NCI-H446 treated with DMSO at 0.1 percent for 48 hours (cell line): ENCODE measurements at regions not wholly inside any gene's neighbourhood (a gene's known extent, or its start where the extent isn't known, plus 50 kb on each side); places are given as distances from the start of the nearest gene placed in this dataset.
"Not testable (repeated sequence)": the region's sequence is repeated elsewhere in the genome, so short reads cannot be mapped to it uniquely, and the experiment has no call there.

ENCODE experiments used
- DNase-seq: peaks from one replicate; lab custom pipeline; 2025; lab: John Stamatoyannopoulos, UW

DNA sequence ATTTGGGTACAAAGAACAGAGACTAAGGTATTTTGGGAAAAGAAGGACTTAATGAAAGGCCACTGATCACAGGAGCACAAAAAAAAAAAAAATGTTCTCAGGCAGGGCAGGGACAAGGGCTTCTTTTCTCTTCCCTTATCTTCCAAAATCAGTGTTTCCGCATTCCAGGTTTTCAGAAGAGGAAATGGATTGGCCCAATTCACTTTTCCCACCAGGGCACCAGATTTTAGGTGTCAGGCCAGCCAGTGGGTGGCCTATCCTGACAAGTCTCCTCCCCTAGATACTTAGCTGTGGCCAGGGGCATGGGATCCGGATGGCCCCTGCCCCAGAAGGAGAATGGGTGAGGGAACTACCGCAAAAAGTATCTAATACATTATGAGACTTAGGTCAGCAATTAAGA is 88.9 kb upstream of the WAC start:
- no peak for DNase-seq

DNA sequence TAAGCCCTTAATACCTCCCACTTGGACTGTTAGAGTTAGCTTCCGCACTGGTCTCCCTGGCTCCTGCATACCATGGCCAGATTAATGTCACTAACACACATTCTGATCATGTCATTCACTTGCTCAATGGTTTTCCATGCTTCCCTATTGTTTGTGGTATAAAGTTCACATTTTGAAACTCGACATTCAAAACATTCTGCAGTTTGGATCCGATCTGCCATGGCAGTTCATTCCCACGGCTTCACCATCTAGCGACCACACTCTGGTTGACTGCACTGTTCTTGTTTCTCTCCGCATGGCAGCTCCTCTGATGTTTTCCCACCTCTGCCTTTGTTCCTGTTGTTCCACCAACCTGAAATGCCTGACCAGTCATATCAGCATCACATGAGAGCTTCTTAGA is 87.4 kb upstream of the WAC start:
- no peak for DNase-seq

DNA sequence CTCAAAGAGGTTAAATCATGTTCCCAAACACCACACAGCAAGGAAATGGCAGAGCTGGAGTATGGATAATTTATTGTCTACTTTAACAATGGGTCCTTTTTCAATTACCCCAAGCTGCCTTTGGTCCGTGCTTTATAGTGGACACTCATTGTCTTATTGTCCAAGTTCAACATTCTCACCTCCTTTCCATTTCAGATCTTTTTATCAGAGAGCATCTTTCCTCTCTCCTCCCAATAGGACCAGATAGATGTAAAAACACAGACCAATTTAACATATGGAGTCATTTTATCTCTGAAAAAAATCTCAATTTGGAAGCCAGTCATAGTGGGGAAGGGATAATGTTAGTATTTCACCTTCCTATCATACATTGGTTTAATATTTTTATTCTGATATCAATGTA is 83.5 kb upstream of the WAC start:
- DNase-seq = no peak

DNA sequence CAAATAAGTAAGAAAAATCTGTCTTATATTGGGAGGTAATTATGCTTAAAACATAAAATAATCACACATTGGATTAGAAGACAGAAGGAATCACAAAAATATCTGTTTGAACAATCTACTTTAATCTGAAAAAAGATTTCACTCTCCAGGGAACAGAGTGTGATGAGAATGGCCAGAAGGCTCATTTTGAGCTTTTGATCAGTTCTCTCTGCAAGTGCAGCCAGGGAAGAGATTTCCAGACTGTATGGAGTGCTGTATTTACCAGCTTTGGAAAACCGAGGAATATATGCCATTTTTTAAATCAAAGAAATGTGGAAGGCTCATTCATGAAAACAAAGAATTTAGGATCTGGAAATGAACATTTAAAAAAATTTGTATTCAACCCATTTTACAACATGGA is 83.0 kb upstream of the WAC start:
- no peak for DNase-seq

DNA sequence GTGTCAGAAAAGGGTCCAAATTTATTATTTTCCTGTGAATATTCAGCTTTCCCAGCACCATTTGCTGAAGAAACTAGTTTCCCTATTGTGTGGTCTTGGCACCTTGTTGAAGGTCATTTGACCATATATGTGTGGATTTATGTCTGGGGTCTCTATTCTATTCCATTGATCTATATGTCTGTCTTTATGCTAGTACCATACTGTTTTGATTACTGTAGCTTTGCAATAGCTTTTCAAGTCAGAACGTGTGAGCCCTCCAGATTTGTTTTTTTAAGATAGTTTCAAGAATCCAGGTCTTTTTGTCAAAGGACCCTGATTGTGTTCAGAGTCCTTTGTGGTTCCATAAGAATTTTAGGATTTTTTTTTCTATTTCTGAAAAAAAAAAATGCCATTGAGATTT is 79.0 kb upstream of the WAC start:
- no peak for DNase-seq

DNA sequence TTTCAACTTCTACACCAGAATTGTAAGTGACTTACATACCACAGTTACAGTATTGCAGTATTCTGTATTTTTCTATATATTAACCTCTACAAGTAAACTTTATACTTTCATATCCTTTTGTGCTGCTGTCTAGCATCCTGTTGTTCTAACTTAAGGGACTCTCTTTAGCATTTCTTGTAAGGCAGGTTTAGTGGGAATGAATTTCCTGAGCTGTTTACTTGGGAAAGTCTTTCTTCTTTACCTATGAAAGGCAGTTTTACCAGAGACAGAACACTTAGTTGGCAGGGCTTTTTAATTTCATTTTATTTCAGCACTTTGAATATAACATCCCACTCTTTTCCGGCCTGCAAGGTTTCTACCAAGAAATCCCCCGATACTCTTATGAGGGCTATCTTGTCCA is 75.8 kb upstream of the WAC start:
- DNase-seq = no peak

DNA sequence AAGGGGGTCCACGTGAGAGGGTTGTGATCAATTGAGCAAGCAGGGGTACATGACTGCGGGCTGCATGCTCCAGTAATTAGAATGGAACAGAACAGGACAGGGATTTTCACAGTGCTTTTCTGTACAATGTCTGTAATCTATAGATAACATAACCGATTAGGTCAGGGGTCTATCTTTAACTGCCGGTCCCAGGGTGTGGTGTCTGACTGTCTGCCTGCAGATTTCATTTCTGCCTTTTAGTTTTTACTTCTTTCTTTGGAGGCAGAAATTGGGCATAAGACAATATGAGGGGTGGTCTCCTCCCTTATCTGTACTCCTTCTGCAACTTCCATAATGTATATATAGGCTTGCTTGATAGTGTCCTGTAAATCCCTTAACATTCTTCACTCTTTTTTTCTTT is 75.0 kb upstream of the WAC start:
- not testable (repeated sequence) for DNase-seq

DNA sequence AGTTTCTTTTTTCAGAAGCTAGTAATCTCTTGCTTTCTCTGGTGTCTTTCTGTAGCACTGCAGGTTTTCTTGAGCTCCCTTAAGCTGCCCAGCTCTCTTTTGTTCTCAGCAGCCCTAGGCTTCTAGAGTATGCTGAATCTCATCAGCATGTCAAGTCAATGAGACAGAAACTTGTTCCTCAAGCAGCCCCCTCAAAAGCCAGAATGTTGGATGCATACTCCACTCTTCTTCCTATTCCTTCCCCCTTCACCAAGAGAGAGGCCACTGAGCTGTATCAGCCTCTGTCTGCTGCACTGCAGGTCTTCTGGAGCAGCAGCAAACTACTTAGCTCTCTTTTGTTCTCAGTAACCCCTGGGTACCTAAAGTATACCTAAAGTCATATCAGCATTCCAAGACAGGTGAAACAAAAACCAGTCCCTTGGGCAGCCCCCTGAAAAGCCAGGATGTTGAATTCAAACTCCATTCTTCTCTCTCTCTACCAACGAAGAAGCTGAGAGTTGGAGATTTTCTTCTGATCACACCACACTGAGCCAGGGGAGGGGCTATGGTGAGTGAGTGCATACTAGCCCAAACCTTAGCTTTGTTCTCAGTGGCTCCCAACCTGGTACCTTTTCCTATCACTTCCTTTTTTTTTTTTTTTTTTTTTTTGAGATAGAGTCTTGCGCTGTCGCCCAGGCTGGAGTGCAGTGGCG is 73.3 kb upstream of the WAC start:
- DNase-seq = no peak

DNA sequence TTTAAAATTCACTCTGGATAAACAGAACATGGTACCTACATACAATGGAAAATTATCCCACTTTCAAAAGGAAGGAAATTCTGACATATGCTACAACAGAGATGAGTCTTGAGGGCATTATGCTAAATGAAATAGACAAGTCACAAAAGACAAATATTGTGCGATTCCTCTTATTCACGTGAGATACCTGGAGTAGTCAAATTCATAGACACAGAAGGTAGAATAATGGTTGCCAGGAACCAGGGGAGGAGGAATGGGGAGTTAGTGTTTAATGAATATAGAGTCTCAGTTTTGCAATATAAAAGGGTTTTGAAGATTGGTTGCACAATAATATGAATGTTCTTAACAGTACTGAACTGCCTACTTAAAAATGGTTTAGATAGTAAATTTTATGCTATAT is 69.8 kb upstream of the WAC start:
- no peak for DNase-seq

DNA sequence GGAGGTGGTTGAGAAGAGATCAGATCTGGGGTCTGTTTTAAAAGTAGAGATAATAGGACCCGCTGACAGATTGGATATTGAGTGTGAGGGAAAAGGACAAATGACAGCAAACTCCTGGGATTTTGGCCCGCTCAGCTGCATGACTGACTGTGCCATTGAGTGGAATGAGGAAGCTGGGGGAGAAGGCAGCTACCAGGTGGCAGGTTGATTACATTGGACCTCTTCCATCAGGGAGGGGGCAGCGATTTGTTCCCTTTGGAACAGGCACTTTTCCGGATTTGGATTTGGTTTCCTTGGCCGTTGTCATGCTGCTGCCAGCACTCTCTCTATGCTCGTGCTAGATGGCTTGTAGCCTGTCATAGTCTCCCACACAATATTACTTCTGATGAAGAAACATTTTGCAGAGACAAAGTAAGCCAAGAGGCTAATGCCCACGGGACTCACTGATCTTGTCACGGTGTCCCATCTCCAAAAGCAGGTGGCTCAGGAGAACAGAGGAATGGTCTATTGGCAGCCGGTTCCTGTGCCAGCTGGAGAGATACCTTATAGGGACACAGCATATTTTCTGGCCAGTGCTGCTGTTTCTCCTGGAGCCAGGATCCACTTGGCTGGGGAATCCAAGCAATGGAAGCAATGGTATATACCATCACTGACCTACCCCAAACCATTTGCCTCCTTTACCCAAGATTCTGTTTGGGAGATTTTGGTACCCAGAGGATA is 69.1 kb upstream of the WAC start:
- DNase-seq = no peak

DNA sequence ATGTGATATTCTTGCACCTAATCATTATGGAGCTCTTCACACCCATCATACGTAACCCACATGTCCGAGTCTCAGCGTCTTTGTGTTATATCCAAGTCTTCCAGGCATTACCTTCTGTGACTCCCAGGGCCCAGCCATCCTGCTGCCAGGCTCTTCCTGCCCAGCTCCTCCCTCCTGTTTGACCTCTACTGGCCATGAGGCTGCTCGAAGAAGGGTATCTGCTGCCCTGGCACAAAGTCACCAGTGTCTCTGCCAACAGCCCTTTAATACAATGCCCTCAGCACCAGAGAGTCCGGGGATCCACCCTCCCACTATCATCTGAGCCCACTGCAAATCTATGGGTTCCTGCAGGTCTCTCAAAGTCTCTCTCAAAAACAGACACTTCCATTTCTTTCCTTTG is 65.3 kb upstream of the WAC start:
- DNase-seq = no peak

DNA sequence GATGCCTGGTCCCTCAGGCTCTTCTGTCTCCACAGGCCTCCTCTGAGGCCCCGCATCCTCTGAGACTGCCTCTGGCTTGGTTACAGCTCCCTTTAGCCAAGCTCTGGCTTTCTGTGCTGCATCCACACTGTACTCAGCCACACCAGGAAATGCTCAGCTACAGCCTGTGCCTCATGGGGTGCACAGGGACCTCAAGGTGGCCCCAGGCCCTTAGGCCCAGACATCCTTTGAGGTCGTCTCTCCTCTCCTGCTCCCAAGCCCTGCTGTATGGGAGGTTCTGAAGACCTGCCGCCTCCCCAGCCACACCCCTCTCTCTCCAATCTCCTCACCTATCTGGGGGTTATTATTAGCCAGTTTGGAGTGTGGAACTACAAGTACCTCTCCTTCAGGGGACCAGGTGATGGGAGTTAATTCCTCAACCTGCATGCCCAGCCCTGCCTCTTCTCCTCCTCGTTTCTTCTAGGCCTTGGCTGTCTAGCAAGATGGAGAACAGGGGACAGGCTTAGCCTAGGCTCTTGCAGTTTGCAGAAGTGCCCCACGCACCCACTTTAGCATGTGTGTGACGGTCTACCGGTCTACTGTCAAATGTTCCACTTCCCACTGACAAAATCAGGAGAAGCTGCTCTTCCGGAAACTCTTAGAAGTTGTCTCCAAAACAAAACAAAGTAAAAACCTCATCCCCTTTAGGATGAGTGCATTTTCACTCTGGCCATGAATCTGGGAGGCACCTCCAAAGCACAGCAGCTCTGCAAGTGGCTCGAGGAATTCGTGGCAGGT is 64.0 kb upstream of the WAC start:
- DNase-seq = no peak

DNA sequence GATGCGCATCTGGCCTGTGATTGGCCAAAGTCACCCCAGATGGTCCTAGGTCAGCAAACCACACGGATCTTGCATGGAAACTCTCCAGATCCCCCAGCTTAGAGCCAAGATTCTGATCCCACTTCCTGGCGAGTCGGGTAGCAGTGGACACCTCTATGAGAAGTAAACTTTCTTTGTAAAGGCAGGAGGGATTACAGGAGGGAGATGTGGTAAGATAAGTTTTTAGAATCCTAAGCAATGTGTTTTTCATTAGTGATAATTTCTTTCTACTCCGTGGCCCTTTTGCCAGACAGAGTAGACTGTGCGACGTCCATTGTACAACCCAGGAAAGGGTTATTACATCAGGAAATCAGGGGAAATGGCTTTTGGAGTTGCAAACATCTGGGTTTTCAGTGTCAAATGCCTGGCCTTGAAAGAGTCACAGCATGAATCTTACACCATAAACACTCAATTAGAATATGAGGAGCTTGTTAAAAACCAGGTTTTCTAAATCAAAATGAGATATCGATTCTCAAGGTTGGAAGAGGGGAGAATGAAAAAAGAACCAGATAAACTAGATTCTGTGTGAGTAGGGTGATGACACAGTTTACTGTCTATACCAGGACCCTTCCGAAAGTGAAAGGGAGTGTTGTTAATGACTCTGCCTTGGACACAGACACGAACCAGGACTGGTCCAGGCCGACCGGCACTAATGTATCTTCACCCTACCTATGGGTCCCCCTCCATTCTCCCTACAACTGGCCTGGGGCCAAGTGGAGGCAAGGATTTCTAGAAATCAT is 61.9 kb upstream of the WAC start:
- DNase-seq = no peak

DNA sequence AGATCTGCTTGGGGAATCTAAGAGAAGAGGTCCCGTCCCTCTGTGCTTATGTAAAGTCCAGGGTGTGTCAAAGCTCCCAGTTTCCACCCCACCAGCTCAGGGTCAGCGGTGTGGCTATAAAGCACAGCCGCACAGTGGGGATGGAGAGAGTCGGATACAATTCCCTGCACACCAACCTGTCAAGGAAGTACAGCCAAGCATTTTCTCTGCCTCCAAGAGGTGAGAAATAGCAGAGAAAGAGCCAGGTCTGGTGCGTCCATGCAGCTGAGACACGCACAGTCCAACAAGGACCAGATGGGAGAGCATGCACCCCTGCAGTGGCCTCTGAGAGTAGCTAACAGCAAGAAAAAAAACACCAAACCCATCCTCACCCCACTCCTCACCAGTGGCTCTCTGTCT is 61.3 kb upstream of the WAC start:
- no peak for DNase-seq

DNA sequence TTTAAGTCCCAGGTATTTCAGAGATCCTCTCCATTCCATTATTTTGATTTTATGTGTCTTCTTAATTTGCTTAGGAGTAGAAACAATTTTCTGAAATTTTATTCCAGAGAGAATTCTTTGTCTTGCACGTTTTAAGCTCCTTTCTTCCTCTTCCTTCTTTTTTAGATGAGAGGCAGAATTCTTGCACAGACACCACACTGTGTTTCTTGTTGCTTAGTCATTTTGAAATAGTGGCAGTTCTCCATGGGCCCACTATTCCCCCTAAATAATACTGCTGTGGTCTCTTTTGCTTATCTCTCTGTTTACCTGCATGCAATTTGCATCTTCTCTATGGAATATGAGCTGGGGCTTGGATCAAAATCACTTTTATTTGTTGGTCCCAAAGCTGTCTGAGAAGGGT is 54.3 kb upstream of the WAC start:
- no peak for DNase-seq

DNA sequence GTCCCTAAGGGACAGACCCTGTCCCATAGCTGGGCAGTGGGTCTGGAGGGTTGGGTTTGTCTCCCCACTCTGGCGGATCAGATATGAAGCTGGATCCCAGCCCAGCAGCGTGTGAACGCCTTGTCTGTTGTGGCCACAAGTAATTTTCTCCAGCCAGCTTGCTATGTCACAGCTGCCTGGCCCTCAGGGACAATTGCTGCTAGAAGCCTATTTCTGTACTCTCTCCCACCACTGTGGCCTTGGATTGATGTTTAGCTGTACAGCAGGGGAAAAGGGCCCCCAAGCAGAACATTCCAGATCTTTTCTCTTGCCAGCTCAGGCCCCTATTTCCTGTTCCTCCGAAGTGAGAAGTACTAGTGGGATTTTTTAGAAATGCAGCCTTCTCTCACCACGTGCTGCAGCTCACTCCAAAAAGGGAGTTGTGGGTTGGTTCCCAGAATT is 53.5 kb upstream of the WAC start:
- DNase-seq = no peak

DNA sequence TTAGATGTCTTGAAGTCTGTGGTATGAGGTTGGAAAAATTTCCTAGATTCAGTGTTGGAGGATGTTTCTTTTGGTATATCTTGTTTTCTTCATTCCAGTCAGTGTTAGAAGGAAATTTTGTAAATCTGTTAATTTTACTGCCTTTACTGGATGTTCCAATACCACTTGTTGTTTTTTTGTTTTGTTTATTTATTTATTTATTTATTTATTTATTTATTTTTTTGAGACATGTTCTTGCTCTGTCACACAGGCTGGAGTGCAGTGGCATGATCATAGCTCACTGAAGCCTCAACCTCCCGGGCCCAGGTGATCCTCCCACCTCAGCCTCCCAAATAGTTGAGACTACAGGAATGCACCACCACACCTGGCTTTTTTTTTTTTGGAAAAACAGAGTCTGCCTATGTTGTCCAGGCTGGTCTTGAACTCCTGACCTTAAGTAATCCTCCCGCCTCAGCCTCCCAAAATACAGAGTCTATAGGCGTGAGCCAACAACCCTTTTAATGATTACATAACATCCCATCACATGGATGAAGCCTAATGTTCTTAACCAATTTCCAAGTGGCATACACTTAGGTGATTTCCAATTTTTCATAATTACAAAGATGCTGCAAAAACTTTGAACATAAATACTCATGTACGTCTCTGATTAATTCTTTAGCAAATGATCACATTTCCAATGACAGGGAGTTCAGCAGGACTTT is 52.8 kb upstream of the WAC start:
- DNase-seq = no peak

DNA sequence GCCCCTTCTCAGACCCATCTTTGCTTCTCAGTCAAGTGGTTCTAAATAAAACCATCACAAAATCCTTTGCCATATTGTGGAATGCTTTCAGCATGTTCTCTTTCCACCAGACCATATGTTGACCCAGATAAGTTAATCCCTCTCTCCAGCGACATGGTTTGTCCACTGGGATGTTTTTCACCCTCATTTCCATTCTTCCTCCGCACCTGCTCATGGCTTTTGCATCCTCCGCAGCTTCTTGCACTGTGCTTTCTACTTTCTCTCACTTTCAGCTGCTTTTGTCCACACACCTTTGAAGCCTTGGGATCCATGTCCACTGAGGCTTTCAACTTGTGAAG is 52.3 kb upstream of the WAC start:
- DNase-seq = no peak

DNA sequence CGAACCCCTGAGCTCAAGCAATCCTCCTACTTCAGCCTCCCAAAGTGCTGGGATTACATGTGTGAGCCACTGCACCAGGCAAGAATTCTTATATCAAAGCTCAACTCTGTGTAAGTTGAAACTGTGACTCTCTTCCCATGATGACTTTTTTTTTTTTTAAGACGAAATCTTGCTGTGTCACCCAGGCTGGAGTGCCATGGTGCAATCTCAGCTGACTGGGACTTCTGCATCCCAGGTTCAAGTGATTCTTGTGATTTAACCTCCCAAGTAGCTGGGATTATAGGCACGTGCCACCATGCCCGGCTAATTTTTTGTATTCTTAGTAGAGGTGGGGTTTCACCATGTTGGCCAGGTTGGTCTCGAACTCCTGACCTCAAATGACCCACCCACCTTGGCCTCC is 51.6 kb upstream of the WAC start:
- not testable (repeated sequence) for DNase-seq

DNA sequence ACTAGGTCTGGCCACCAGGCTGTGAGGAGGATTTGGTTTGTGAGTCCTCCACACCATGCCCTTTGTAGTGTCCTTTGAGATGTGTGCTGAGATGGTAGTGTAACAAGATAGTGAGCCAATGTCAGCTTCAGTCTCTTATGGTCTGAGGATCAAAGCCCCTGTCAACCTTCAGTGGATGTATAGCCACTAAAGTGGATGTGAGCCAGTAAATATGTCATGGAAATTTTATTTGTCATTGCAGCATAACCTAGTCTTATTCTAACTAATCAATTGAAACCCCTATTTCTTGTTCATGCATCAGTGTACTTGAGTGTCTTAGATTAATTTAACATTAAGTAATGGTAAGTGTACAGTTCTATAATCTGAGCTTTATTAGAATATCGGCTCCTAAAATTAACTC is 51.0 kb upstream of the WAC start:
- no peak for DNase-seq
